ENCODE measurements at regions not wholly inside any gene's neighbourhood (a gene's known extent, or its start where the extent isn't known, plus 50 kb on each side); places are given as distances from the start of the nearest gene placed in this dataset.
A peak's percentile ranks its signal among the peaks of the same experiment; 100 is the strongest.

DNA sequence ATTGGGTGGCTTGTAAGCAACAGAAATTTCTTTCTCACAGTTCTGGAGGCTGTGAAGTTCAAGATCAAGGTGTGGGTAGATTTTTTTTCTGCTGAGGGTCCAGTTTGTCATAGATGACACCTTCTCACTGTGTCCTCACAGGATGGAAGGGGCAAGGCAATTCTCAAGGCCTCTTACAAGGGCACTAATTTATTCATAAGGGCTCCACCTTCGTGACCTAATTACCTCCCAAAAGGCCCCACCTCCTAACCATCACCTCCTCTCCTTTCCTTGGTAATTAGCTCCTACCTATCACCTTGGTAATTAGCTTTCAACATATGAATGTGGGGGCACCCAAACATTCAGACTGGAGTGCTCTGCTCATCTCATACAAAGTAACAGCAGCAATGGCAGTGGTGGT lies 92.3 kb upstream of the CD44 start:
- Histone ChIP-seq H3K9me3 (no peaks in the 10 kb centered on the region), H3K4me3 (no peak overlapping the region), H3K27ac (no peak overlapping the region), H3K4me2 (no peak overlapping the region), H3K4me1 (peaks cover 9% of the 10 kb centered on the region; the same call in 2 of the 3 replicates)
- no peak for TF ChIP-seq ZC3H11A (IDR thresholded peaks at IDR 0.05)
- no peak for TF ChIP-seq KDM1A (IDR thresholded peaks at IDR 0.05; ENCODE audit: low read depth)
- no peak for TF ChIP-seq ZFP36 (IDR thresholded peaks at IDR 0.05; ENCODE audit: borderline replicate concordance, partially characterized antibody)
- TF ChIP-seq NR3C1 (IDR thresholded peaks at IDR 0.05), result no peak
- TF ChIP-seq ZSCAN20 (CRISPR knock-in tag; IDR thresholded peaks at IDR 0.05), result no peak
- no peak for TF ChIP-seq E2F6 (IDR thresholded peaks at IDR 0.05; ENCODE audit: borderline replicate concordance, low read depth)
- TF ChIP-seq FOSB (CRISPR knock-in tag; IDR thresholded peaks at IDR 0.05), result no peak
- TF ChIP-seq GATA3 (IDR thresholded peaks at IDR 0.05; ENCODE audit: borderline replicate concordance), result no peak
- TF ChIP-seq HES2 (IDR thresholded peaks at IDR 0.05), result no peak
- TF ChIP-seq JUNB (IDR thresholded peaks at IDR 0.05), result no peak
- TF ChIP-seq CBX2 (IDR thresholded peaks at IDR 0.05; ENCODE audit: borderline replicate concordance, low read depth), result no peak
- no peak for TF ChIP-seq RAD21 (conservative IDR thresholded peaks at IDR 0.05 in 1 of 2, IDR thresholded peaks at IDR 0.05 in 1 of 2)
- no peak for TF ChIP-seq ESRRA (IDR thresholded peaks at IDR 0.05; ENCODE audit: borderline replicate concordance, low read length)
- no peak for TF ChIP-seq NFE2L2 (conservative IDR thresholded peaks at IDR 0.05; ENCODE audit: low read length)
- TF ChIP-seq RFX5 (IDR thresholded peaks at IDR 0.05), result no peak
- TF ChIP-seq SMC3 (IDR thresholded peaks at IDR 0.05), result no peak
- no peak for TF ChIP-seq CBX8 (IDR thresholded peaks at IDR 0.05)
- TF ChIP-seq EP300 (IDR thresholded peaks at IDR 0.05), result no peak
- TF ChIP-seq TP53 (CRISPR knock-in tag; IDR thresholded peaks at IDR 0.05), result no peak
- no peak for TF ChIP-seq RARB (CRISPR knock-in tag; IDR thresholded peaks at IDR 0.05)
- ATAC-seq (no peak), FAIRE-seq (no peak), DNase-seq (ENCODE audit: low read depth in 1 of 2, low spot score in 1 of 2) (no peak)
- ChIA-PET POLR2A (no interaction called here), CTCF (interaction anchor here (0.6 kb wide), 1 partner anchor 152 kb away, joined by 3 read pairs; no protein-coding TSS in a partner anchor)
- WGBS (ENCODE audit: missing lambda C conversion rate), result 83% methylated on average over 1 of the region's 1 CpG

DNA sequence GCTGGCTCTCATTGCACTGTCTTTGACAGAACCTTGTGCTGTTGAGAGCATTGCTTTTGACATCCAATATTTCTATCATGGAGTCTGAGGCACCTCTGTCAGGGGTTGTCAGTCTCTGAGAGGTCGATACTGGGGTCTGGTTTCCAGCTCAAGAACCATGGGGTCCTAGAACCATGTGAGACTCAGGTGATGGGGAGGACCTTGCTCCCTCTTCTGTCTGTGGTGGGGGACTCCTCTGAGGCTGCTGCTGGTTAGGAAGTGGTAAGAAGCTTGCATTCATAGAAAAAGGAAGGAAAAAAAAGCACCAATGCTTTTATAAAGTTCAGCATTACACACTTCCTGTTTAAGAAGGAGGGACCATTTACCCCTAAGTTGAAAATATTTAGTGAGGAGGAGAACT lies 91.8 kb upstream of the CD44 start:
- peaks cover 9% of the 10 kb centered on the region; the same call in 2 of the 3 replicates for H3K4me1 ChIP-seq
- H3K4me3 ChIP-seq, result no peak overlapping the region
- H3K9me3 ChIP-seq, result no peaks in the 10 kb centered on the region
- ChIA-PET POLR2A (no interaction called here), CTCF (interaction anchor here (0.6 kb wide), 1 partner anchor 152 kb away, joined by 3 read pairs; no protein-coding TSS in a partner anchor)
- DNase-seq (ENCODE audit: low read depth in 1 of 2, low spot score in 1 of 2), result no peak
- H3K27ac ChIP-seq, result no peak overlapping the region
- ATAC-seq, result no peak
- no peak for FAIRE-seq
- WGBS (ENCODE audit: missing lambda C conversion rate), result 35% methylated on average over 1 of the region's 1 CpG
- H3K4me2 ChIP-seq, result no peak overlapping the region
- TF ChIP-seq NPAS2 (CRISPR knock-in tag; IDR thresholded peaks at IDR 0.05; ENCODE audit: borderline replicate concordance) (no peak), POLR2A (IDR thresholded peaks at IDR 0.05; ENCODE audit: low read length) (no peak), PBX3 (IDR thresholded peaks at IDR 0.05) (no peak), FOSB (CRISPR knock-in tag; IDR thresholded peaks at IDR 0.05) (no peak), RAD21 (conservative IDR thresholded peaks at IDR 0.05 in 1 of 2, IDR thresholded peaks at IDR 0.05 in 1 of 2) (no peak), SMC3 (IDR thresholded peaks at IDR 0.05) (no peak), CBX8 (IDR thresholded peaks at IDR 0.05) (no peak), MYC (IDR thresholded peaks at IDR 0.05; ENCODE audit: borderline replicate concordance, low read length) (no peak), TFCP2L1 (CRISPR knock-in tag; IDR thresholded peaks at IDR 0.05) (no peak)

DNA sequence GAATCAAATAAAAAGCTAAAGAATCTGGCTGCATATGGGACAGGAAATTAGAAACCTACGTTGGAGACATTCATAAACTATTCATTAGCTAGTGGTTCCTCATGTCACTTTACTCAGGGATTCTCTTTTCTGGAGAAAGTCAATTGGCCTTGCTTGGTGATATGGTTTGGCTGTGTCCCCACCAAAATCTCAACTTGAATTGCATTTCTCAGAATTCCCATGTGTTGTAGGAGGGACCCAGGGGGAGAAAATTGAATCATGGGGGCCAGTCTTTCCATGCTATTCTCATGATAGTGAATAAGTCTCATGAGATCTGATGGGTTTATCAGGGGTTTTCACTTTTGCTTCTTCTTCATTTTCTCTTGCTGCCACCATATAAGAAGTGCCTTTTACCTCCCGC lies 91.2 kb upstream of the CD44 start:
- no peak for FAIRE-seq
- 83% methylated on average over 2 of the region's 2 CpGs for WGBS (ENCODE audit: missing lambda C conversion rate)
- no peak overlapping the region for H3K4me2 ChIP-seq
- no peak overlapping the region for H3K4me3 ChIP-seq
- H3K4me1 ChIP-seq, result peaks cover 9% of the 10 kb centered on the region; the same call in 2 of the 3 replicates
- ATAC-seq, result no peak
- no peak for DNase-seq (ENCODE audit: low read depth in 1 of 2, low spot score in 1 of 2)
- CTCF ChIA-PET, result interaction anchor here (0.6 kb wide), 1 partner anchor 344 kb away, joined by 3 read pairs; no protein-coding TSS in a partner anchor
- H3K9me3 ChIP-seq, result no peaks in the 10 kb centered on the region
- POLR2A ChIA-PET, result no interaction called here
- H3K27ac ChIP-seq, result peak overlapping the region in 1 of 2 experiments; percentile 23; a peak in 1 of 6 replicates
- TF ChIP-seq PHF8 (IDR thresholded peaks at IDR 0.05; ENCODE audit: borderline replicate concordance, low read depth) (no peak), HES2 (IDR thresholded peaks at IDR 0.05) (no peak), JUNB (IDR thresholded peaks at IDR 0.05) (no peak), CBX2 (IDR thresholded peaks at IDR 0.05; ENCODE audit: borderline replicate concordance, low read depth) (no peak), FOSL2 (IDR thresholded peaks at IDR 0.05) (no peak), FOSL2 (CRISPR knock-in tag; IDR thresholded peaks at IDR 0.05) (no peak), EHF (CRISPR knock-in tag; IDR thresholded peaks at IDR 0.05) (no peak), NPAS2 (CRISPR knock-in tag; IDR thresholded peaks at IDR 0.05; ENCODE audit: borderline replicate concordance) (no peak), NR3C1 (IDR thresholded peaks at IDR 0.05) (no peak), EHMT2 (IDR thresholded peaks at IDR 0.05; ENCODE audit: low read depth) (no peak), FOSB (CRISPR knock-in tag; IDR thresholded peaks at IDR 0.05) (no peak), POLR2AphosphoS2 (conservative IDR thresholded peaks at IDR 0.05; ENCODE audit: low read length) (no peak)
